ENCODE measurements at regions not wholly inside any gene's neighbourhood (a gene's known extent, or its start where the extent isn't known, plus 50 kb on each side); places are given as distances from the start of the nearest gene placed in this dataset.

DNA sequence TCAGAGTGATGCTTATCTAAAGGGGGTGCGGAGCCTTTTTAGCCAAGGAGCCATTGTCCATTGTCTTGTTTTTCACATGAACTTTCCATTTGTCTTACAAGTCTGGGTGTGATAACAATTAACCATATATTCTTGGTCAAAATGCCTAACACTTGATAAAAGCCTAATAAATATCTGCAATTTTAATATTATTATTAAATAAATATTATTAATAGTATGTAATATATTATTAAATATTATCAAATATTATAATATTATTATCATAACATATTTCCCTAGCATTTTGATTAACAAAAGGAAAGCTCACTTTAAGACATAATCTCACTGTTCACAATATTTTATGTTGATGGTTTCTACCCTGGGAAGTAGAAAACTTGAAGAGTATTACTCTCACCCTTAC, 1143.6 kb upstream of the GYPC start:
- no peak overlapping the region for H3K27ac ChIP-seq
- TF ChIP-seq, protein P1, sequence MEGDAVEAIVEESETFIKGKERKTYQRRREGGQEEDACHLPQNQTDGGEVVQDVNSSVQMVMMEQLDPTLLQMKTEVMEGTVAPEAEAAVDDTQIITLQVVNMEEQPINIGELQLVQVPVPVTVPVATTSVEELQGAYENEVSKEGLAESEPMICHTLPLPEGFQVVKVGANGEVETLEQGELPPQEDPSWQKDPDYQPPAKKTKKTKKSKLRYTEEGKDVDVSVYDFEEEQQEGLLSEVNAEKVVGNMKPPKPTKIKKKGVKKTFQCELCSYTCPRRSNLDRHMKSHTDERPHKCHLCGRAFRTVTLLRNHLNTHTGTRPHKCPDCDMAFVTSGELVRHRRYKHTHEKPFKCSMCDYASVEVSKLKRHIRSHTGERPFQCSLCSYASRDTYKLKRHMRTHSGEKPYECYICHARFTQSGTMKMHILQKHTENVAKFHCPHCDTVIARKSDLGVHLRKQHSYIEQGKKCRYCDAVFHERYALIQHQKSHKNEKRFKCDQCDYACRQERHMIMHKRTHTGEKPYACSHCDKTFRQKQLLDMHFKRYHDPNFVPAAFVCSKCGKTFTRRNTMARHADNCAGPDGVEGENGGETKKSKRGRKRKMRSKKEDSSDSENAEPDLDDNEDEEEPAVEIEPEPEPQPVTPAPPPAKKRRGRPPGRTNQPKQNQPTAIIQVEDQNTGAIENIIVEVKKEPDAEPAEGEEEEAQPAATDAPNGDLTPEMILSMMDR (conservative IDR thresholded peaks at IDR 0.05): no peak

DNA sequence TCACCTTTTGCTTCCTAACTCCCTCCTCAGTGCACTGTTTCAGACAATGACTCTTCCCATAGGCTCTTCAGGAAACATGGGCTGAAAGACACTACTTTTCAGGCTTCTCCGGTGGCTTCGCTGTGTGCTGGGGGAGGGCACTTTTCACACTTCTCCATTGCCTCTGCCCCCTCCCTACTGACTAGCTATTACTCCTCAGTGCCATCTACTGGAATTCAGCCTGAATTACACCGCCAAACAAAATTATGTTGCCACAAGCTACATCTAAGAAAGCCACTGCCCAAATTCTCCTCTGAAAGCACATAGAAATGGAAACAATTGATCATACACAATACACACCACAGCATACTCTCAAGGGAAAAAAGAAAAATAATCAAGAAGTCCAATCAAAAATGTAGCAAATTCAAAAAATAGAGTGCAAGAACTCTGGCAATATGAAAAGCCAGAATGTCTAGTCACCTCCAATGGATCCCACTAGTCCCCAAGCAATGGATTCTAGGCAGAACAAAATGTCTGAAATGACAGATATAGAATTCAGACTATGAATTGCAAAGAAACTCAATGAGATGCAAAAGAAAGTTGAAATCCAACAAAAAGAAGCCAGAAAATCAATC, 1139.4 kb upstream of the GYPC start:
- H3K27ac ChIP-seq: no peak overlapping the region
- TF ChIP-seq, protein P1 (conservative IDR thresholded peaks at IDR 0.05): peak; percentile 54

DNA sequence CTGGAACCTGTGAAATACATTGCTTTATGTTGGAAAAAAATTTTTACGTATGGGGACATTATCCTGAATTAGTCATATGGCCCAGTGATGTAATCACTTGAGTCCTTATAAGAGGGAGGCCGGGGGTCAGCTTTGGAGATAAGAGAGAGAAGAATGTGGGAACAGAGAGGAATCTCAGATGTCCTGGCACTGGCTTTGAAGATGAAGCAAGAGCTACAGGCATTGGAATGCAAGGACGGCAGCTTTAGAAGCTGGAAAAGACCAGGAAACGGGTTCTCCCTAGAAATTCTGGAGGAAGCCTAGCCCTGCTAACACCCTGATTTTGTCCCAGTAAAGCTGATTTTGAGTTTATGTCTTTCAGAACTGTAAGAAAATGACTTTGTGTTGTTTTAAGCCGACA, 1129.9 kb upstream of the GYPC start:
- TF ChIP-seq, protein P1 (conservative IDR thresholded peaks at IDR 0.05): no peak
- no peak overlapping the region for H3K27ac ChIP-seq

DNA sequence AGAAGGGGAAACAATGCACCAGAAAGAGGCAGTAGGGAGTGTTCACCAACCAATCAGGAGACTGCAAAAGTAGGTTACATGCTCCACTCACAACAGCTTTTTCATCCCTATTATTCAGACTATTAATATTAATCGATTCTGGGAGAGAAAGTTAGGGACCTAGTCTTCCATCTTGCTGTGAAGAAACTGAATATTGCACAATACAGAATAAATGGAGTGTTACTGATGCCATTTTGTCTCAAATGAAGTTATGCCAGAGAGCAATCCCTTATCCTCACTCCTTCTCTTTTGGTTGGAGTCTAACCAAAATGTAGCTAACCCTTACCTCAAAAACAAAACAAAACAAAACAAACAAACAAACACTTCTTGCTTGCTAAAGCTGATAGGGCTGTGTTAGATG, 1120.9 kb upstream of the GYPC start:
- TF ChIP-seq, protein P1 (conservative IDR thresholded peaks at IDR 0.05): no peak
- no peak overlapping the region for H3K27ac ChIP-seq

DNA sequence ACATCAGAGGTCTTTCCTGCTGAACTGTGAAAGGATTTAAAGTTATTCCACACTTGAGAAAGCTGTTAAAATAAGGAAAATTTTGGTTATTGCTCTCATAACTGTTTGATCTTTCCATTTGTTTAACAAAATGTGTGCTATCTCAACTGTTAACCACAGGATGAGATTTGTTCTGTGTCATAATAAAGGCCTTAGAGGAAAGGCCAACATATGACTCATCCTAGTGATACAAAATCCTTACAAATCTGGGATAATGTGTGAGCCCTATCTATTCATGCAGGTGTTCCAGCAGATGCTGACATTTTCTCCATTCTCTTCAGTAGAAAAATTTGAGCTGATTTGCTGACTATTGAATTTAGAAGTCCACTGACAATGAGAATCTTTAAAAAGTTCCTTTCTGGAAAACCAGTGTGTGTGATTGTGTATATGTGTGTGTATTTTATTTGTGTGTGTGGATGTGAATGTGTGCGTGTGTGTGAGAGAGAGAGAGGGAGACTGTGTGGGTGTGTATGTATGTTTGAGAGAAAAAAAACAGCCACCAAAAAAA, 1111.9 kb upstream of the GYPC start:
- TF ChIP-seq, protein P1 (conservative IDR thresholded peaks at IDR 0.05): no peak
- H3K27ac ChIP-seq: no peak overlapping the region

DNA sequence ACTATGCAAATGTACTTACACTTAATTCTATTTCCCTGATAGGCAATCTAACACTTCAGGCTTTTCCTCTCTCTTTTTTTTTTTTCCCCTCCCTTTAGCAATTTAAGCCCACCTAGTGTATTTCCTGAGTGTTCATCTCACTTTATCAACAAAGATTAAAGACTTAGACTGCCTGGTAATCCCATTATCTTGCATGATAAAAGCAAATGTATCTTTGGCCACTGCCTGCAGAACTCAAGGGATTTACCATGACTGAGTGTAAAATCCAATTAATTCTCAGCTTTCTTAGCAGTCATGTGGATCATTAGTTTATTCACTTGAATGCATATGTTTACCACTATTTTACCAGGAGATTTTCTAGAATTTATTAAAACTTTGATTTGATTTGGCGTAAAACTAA, 1102.2 kb upstream of the GYPC start:
- TF ChIP-seq, protein P1 (conservative IDR thresholded peaks at IDR 0.05): no peak
- no peak overlapping the region for H3K27ac ChIP-seq

DNA sequence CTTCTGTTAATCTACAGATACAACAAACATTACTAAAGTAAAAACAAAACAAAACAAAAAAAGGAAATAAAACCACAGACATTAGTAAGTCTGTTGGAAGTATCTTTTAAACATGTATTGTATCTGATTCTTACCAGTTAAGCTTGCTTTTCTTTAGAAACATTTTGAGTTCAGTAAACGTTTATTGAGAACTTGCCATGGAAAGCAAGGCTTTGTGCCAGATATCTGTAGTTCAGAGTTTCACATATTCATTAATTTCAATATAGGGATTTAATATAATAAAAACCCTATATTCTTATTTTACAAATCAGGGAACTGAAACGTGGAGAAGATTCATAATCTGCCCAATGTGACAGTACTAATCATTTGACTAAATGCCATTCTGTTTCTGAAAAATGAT, 1101.0 kb upstream of the GYPC start:
- H3K27ac ChIP-seq: no peak overlapping the region
- TF ChIP-seq, protein P1 (conservative IDR thresholded peaks at IDR 0.05): no peak
